GM12878 (cell line): ENCODE measurements at regions not wholly inside any gene's neighbourhood (a gene's known extent, or its start where the extent isn't known, plus 50 kb on each side); places are given as distances from the start of the nearest gene placed in this dataset.

Experiments used
- ATAC-seq: fragments of 200-7000 bp; cut with Tn5 transposase; 3 replicates; pipeline ENCODE4 v1.9.1; 2020; ENCODE audit warnings: mild to moderate bottlenecking, moderate library complexity
- BruUV-seq: library from RNA; stranded (reverse); fragments of 400-500 nt; replicated peaks from 2 replicates; lab custom pipeline; 2021; lab: Mats Ljungman, UMichigan
- CTCF ChIA-PET: fragments of 300-600 bp; sonication (Branson Sonifier 250); formaldehyde crosslinking; extraction: SDS; loops from one replicate; lab custom pipeline; 2021; ENCODE audit warnings: inconsistent platforms; lab: Yijun Ruan, JAX
- POLR2A ChIA-PET: fragments of 350-600 bp; formaldehyde crosslinking; extraction: SDS; loops from one replicate; lab custom pipeline; 2021; ENCODE audit warnings: inconsistent platforms; lab: Charles Lee
- RAD21 ChIA-PET: fragments of 300-600 bp; sonication (Branson Sonifier 250); formaldehyde crosslinking; loops from one replicate; lab custom pipeline; 2023; ENCODE audit warnings: antibody characterized with exemption; ENCODE audit not compliant: unreplicated experiment; lab: Charles Lee
- SMC1A ChIA-PET: fragments of 300-600 bp; sonication (Branson Sonifier 250); formaldehyde crosslinking; loops from one replicate; lab custom pipeline; 2023; ENCODE audit not compliant: unreplicated experiment, uncharacterized antibody; lab: Charles Lee
- DNase-seq: peaks from one replicate; pipeline ENCODE4 v3.0.0-alpha.2; 2011; ENCODE audit warnings: low read depth, low spot score
- FAIRE-seq: peaks from 3 replicates; lab custom pipeline; 2011; peaks lifted over from hg19 to GRCh38; lab: Jason Lieb, UNC
- H2AFZ ChIP-seq: 2 replicates; pipeline ENCODE4 v1.6.0; 2011; ENCODE audit warnings: low read depth, low read length, control low read depth; ENCODE audit not compliant: control insufficient read depth
- H3K27ac ChIP-seq: 2 replicates; pipeline ENCODE4 v1.5.1; 2011; ENCODE audit warnings: control low read depth; ENCODE audit not compliant: control insufficient read depth, insufficient read depth
- H3K27me3 ChIP-seq, 2 experiments: replicated peaks in 1 of 2; 2 replicates each; pipeline versions ENCODE4 v1.6.0 to v1.6.1; 2011; ENCODE audit warnings: low read length in 1 of 2; ENCODE audit not compliant: control insufficient read depth in 2 of 2, insufficient read depth in 2 of 2
- H3K36me3 ChIP-seq, 2 experiments: 2 replicates each; pipeline ENCODE4 v1.5.1; 2011; ENCODE audit warnings: low read length in 1 of 2; ENCODE audit not compliant: control insufficient read depth in 2 of 2, insufficient read depth in 2 of 2
- H3K4me1 ChIP-seq: 2 replicates; pipeline ENCODE4 v1.6.1; 2011; ENCODE audit warnings: mild to moderate bottlenecking, low read length, moderate library complexity, mixed read lengths; ENCODE audit not compliant: control insufficient read depth, insufficient read depth
- H3K4me2 ChIP-seq: 2 replicates; pipeline ENCODE4 v1.6.0; 2011; ENCODE audit warnings: control low read depth; ENCODE audit not compliant: control insufficient read depth, insufficient read depth
- H3K4me3 ChIP-seq: fragments of 200-600 bp; sonication (generic); 2 replicates; pipeline ENCODE4 v1.5.1; 2016
- H3K79me2 ChIP-seq: 2 replicates; pipeline ENCODE4 v1.6.0; 2011; ENCODE audit warnings: low read length; ENCODE audit not compliant: control insufficient read depth, insufficient read depth
- H3K9ac ChIP-seq: 2 replicates; pipeline ENCODE4 v1.8.0; 2011; ENCODE audit warnings: low read length, control low read depth, mixed read lengths; ENCODE audit not compliant: control insufficient read depth, insufficient read depth
- H3K9me3 ChIP-seq: replicated peaks from 3 replicates; pipeline ENCODE4 v1.5.1; 2011; ENCODE audit warnings: mild to moderate bottlenecking, low read length; ENCODE audit not compliant: control insufficient read depth, insufficient read depth
- H4K20me1 ChIP-seq: 2 replicates; pipeline ENCODE4 v1.6.0; 2011; ENCODE audit not compliant: control insufficient read depth, insufficient read depth
- MXI1 ChIP-seq: fragments of 150-350 bp; IDR thresholded peaks from 2 replicates; pipeline ENCODE4 v1.6.1; 2011; ENCODE audit warnings: low read depth, mild to moderate bottlenecking, inconsistent platforms, low read length, improper control_type of control experiment
- ZBED1 ChIP-seq: IDR thresholded peaks from 2 replicates; pipeline ENCODE4 v1.6.1; 2016; ENCODE audit warnings: borderline replicate concordance
- ZNF687 ChIP-seq: fragments of 450-650 bp; IDR thresholded peaks from 2 replicates; pipeline ENCODE4 v1.6.1; 2017; ENCODE audit warnings: mild to moderate bottlenecking, moderate library complexity
- WGBS: methylation state at CpG from one replicate; pipeline ENCODE4 v1.1.6; 2016; ENCODE audit warnings: low lambda C conversion rate; ENCODE audit not compliant: insufficient replicate concordance, insufficient coverage; ENCODE audit errors: missing lambda C conversion rate; 5-methylcytosine and 5-hydroxymethylcytosine counted together
- in situ Hi-C: fragments of 300-500 bp; cut with MboI; formaldehyde crosslinking; loops from 9 replicates; pipeline ENCODE4 v1.14.3; 2018; ENCODE audit warnings: mixed read lengths
- intact Hi-C: fragments of 100-400 bp; cut with micrococcal nuclease; formaldehyde crosslinking; loops from one replicate; pipeline ENCODE4 v1.14.2; 2022; ENCODE audit not compliant: unreplicated experiment
- TF ChIP-seq, protein P1 (sequence below): IDR thresholded peaks from 2 replicates; pipeline ENCODE4 v1.6.1; 2012; ENCODE audit warnings: low read length, inconsistent platforms

GRCh38 chr7:34269084-34269483 lies 363.7 kb downstream of the BMPER start:
- POLR2A ChIA-PET = no interaction called here

More at GRCh38 chr7:34269084-34269483, 363.7 kb downstream of the BMPER start:
- H3K4me2 ChIP-seq = no peak overlapping the region
- no peak for ATAC-seq
- H2AFZ ChIP-seq = no peak overlapping the region
- ChIA-PET RAD21 (no interaction called here), SMC1A (no interaction called here), CTCF (no interaction called here)
- no peak for FAIRE-seq
- H4K20me1 ChIP-seq = no peaks in the 10 kb centered on the region
- no peaks in the 10 kb centered on the region for H3K27me3 ChIP-seq
- BruUV-seq = no TSS peak
- no peaks in the 10 kb centered on the region for H3K4me1 ChIP-seq
- H3K4me3 ChIP-seq = no peak overlapping the region
- H3K9me3 ChIP-seq = no peaks in the 10 kb centered on the region
- no peak for DNase-seq
- 5% methylated on average over 2 of the region's 2 CpGs for WGBS
- intact Hi-C loops (no loop called here), in situ Hi-C loops (no loop called here)
- H3K36me3 ChIP-seq = no peaks in the 10 kb centered on the region
- H3K9ac ChIP-seq = no peak overlapping the region
- no peak overlapping the region for H3K27ac ChIP-seq
- TF ChIP-seq MXI1 = no peak
- TF ChIP-seq, protein P1, sequence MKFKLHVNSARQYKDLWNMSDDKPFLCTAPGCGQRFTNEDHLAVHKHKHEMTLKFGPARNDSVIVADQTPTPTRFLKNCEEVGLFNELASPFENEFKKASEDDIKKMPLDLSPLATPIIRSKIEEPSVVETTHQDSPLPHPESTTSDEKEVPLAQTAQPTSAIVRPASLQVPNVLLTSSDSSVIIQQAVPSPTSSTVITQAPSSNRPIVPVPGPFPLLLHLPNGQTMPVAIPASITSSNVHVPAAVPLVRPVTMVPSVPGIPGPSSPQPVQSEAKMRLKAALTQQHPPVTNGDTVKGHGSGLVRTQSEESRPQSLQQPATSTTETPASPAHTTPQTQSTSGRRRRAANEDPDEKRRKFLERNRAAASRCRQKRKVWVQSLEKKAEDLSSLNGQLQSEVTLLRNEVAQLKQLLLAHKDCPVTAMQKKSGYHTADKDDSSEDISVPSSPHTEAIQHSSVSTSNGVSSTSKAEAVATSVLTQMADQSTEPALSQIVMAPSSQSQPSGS = no peak
- TF ChIP-seq ZNF687 = no peak
- no peak for TF ChIP-seq ZBED1
- no peaks in the 10 kb centered on the region for H3K79me2 ChIP-seq
